Spleen (tissue), 7 donors: ENCODE measurements at regions not wholly inside any gene's neighbourhood (a gene's known extent, or its start where the extent isn't known, plus 50 kb on each side); places are given as distances from the start of the nearest gene placed in this dataset.

Experiments used
- POLR2AphosphoS5 ChIP-seq, 3 donors: sonication (generic); formaldehyde crosslinking; IDR thresholded peaks; one replicate each; pipeline ENCODE4 v1.5.1; 2017; ENCODE audit warnings: antibody characterized with exemption in 3 of 3
- TF ChIP-seq, protein P1 (sequence below), 11 experiments: fragments of 200-600 bp in 7 of 11; fragments of 450-650 bp in 4 of 11; sonication (generic) in 4 of 11; IDR thresholded peaks in 8 of 11; conservative IDR thresholded peaks in 3 of 11; 1 replicate in 7 of 11; 2 replicates in 4 of 11; pipeline versions ENCODE4 v1.4.0 to v1.8.0; 2016 to 2021; ENCODE audit warnings: antibody characterized with exemption in 11 of 11, inconsistent platforms in 4 of 11, mild to moderate bottlenecking in 1 of 11
- donor health status: DM: no; HTN: no; CAD: no; lungs with moderate emphysema.
- donor health status: DM: no; HTN: no; CAD: no.
- donor health status: DM: no; HTN: no; CAD: no.

DNA sequence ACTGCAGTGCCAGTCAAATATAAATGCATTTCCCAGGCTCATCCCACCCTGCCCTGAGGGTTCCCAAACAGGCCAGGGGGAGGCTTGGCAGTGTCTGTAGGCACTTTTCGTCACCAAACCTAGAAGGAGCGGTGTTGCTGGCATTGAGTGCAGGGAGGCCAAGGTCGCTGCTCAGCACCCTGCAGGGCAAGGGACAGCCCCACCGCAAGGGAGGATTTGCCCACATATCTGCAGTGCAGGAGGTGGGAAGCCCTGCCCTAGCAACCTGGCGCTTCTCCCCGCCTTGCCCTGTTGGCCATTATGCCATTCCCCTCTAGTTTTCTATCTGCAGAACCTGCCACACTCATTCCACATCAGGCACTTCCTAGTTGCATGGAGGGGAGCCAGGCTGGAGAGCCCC, 327.8 kb upstream of the ADCY2 start:
- TF ChIP-seq, protein P1, sequence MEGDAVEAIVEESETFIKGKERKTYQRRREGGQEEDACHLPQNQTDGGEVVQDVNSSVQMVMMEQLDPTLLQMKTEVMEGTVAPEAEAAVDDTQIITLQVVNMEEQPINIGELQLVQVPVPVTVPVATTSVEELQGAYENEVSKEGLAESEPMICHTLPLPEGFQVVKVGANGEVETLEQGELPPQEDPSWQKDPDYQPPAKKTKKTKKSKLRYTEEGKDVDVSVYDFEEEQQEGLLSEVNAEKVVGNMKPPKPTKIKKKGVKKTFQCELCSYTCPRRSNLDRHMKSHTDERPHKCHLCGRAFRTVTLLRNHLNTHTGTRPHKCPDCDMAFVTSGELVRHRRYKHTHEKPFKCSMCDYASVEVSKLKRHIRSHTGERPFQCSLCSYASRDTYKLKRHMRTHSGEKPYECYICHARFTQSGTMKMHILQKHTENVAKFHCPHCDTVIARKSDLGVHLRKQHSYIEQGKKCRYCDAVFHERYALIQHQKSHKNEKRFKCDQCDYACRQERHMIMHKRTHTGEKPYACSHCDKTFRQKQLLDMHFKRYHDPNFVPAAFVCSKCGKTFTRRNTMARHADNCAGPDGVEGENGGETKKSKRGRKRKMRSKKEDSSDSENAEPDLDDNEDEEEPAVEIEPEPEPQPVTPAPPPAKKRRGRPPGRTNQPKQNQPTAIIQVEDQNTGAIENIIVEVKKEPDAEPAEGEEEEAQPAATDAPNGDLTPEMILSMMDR (IDR thresholded peaks at IDR 0.05 in 8 of 11, conservative IDR thresholded peaks at IDR 0.05 in 3 of 11), result no peak
- no peak for TF ChIP-seq POLR2AphosphoS5 (IDR thresholded peaks at IDR 0.05)
